Peyer's patch (tissue), 4 donors: ENCODE measurements at regions not wholly inside any gene's neighbourhood (a gene's known extent, or its start where the extent isn't known, plus 50 kb on each side); places are given as distances from the start of the nearest gene placed in this dataset.

Experiments
- POLR2A ChIP-seq, 2 donors: fragments of 450-650 bp; IDR thresholded peaks; one replicate each; pipeline ENCODE4 v1.5.1; 2017; ENCODE audit warnings: antibody characterized with exemption in 2 of 2, mild to moderate bottlenecking in 2 of 2, moderate library complexity in 2 of 2
- TF ChIP-seq, protein P1 (sequence below), 6 experiments: fragments of 450-650 bp in 4 of 6; fragments of 200-600 bp in 2 of 6; sonication (generic) in 1 of 6; IDR thresholded peaks; one replicate each; pipeline ENCODE4 v1.5.1; 2017 to 2019; ENCODE audit warnings: antibody characterized with exemption in 6 of 6, mild to moderate bottlenecking in 3 of 6, moderate library complexity in 1 of 6

DNA sequence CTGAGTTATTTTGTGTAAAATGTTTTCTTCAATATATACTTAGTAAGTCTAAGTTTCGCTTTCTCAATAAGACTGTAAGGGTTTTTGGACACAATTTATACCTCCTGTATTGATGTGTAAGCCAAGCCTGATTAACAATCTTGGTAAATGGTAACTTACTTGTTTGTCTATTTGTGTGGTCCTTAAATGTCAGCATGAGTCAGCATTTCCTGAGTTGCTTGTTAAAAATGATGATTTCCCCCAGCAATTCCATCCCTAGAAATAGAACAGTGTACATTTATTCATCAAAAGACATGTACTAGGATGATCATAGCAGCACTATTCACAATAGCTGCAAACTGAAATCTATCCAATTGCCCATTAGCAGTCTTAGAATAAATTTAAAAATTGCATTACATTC is 53.4 kb upstream of the LRIG1 start:
- TF ChIP-seq, protein P1, sequence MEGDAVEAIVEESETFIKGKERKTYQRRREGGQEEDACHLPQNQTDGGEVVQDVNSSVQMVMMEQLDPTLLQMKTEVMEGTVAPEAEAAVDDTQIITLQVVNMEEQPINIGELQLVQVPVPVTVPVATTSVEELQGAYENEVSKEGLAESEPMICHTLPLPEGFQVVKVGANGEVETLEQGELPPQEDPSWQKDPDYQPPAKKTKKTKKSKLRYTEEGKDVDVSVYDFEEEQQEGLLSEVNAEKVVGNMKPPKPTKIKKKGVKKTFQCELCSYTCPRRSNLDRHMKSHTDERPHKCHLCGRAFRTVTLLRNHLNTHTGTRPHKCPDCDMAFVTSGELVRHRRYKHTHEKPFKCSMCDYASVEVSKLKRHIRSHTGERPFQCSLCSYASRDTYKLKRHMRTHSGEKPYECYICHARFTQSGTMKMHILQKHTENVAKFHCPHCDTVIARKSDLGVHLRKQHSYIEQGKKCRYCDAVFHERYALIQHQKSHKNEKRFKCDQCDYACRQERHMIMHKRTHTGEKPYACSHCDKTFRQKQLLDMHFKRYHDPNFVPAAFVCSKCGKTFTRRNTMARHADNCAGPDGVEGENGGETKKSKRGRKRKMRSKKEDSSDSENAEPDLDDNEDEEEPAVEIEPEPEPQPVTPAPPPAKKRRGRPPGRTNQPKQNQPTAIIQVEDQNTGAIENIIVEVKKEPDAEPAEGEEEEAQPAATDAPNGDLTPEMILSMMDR (IDR thresholded peaks at IDR 0.05): no peak
- TF ChIP-seq POLR2A (IDR thresholded peaks at IDR 0.05): no peak
